HL-60 (cell line): ENCODE measurements at regions not wholly inside any gene's neighbourhood (a gene's known extent, or its start where the extent isn't known, plus 50 kb on each side); places are given as distances from the start of the nearest gene placed in this dataset.
"Not testable (repeated sequence)": the region's sequence is repeated elsewhere in the genome, so short reads cannot be mapped to it uniquely, and the experiment has no call there.

Experiments used
- POLR2AphosphoS5 ChIP-seq: IDR thresholded peaks from 2 replicates; pipeline ENCODE4 v1.6.1; 2012; ENCODE audit warnings: low read depth
- TF ChIP-seq, protein P1 (sequence below): IDR thresholded peaks from one replicate; pipeline ENCODE4 v1.5.1; 2011; ENCODE audit warnings: low read length, control low read depth, inconsistent platforms; ENCODE audit not compliant: insufficient read depth

DNA sequence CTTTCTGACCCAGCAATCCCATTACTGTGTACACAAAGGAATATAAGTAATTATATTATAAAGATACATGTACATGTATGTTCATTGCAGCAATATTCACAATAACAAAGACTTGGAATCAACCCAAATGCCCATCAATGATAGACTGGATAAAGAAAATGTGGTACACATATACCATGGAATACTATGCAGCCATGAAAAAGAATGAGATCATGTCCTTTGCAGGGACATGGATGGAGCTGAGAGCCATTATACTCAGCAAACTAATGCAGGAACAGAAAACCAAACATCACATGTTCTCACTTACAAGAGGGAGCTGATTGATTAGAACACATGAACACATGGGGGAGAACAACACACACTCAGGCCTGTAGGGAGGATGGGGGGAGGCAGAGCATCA, 286.1 kb downstream of the SOCS6 start:
- TF ChIP-seq, protein P1, sequence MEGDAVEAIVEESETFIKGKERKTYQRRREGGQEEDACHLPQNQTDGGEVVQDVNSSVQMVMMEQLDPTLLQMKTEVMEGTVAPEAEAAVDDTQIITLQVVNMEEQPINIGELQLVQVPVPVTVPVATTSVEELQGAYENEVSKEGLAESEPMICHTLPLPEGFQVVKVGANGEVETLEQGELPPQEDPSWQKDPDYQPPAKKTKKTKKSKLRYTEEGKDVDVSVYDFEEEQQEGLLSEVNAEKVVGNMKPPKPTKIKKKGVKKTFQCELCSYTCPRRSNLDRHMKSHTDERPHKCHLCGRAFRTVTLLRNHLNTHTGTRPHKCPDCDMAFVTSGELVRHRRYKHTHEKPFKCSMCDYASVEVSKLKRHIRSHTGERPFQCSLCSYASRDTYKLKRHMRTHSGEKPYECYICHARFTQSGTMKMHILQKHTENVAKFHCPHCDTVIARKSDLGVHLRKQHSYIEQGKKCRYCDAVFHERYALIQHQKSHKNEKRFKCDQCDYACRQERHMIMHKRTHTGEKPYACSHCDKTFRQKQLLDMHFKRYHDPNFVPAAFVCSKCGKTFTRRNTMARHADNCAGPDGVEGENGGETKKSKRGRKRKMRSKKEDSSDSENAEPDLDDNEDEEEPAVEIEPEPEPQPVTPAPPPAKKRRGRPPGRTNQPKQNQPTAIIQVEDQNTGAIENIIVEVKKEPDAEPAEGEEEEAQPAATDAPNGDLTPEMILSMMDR, result not testable (repeated sequence)
- not testable (repeated sequence) for TF ChIP-seq POLR2AphosphoS5
